Gastrocnemius medialis (tissue), 4 donors: ENCODE measurements at regions not wholly inside any gene's neighbourhood (a gene's known extent, or its start where the extent isn't known, plus 50 kb on each side); places are given as distances from the start of the nearest gene placed in this dataset.

Experiments
- ATAC-seq, 2 donors: fragments of 150-250 bp; one replicate each; pipeline ENCODE4 v1.9.1; 2016
- DNase-seq, 2 donors: peaks; one replicate each; pipeline ENCODE4 v3.0.0-alpha.2; 2019
- H3K27ac ChIP-seq, 4 donors: fragments of 200-600 bp; sonication (generic); 1 replicate in 1 of 4; 2 replicates in 3 of 4; pipeline ENCODE4 v1.5.1; 2016 to 2018; ENCODE audit warnings: mild to moderate bottlenecking in 2 of 4, moderate library complexity in 1 of 4
- H3K27me3 ChIP-seq, 3 donors: fragments of 200-600 bp; sonication (generic) in 2 of 3; 1 replicate in 1 of 3; 2 replicates in 2 of 3; pipeline versions ENCODE4 v1.5.1 to v1.6.0; 2016 to 2019; ENCODE audit warnings: mild to moderate bottlenecking in 1 of 3, moderate library complexity in 1 of 3
- H3K36me3 ChIP-seq, 2 donors: fragments of 200-600 bp; sonication (generic) in 1 of 2; one replicate each; pipeline ENCODE4 v1.5.1; 2017 to 2018
- H3K4me1 ChIP-seq, 2 donors: fragments of 200-600 bp; sonication (generic) in 1 of 2; one replicate each; pipeline ENCODE4 v1.5.1; 2016 to 2017; ENCODE audit warnings: mild to moderate bottlenecking in 2 of 2
- H3K4me3 ChIP-seq, 4 donors: fragments of 200-600 bp; sonication (generic) in 3 of 4; 1 replicate in 1 of 4; 2 replicates in 3 of 4; pipeline ENCODE4 v1.5.1; 2016 to 2019; ENCODE audit warnings: mild to moderate bottlenecking in 2 of 4
- H3K9me3 ChIP-seq, 3 donors: fragments of 200-600 bp; sonication (generic) in 2 of 3; 1 replicate in 1 of 3; 2 replicates in 2 of 3; pipeline ENCODE4 v1.5.1; 2016 to 2019
- CTCF ChIP-seq, 5 experiments: fragments of 450-650 bp in 3 of 5; fragments of 200-600 bp in 2 of 5; sonication (generic) in 2 of 5; IDR thresholded peaks in 4 of 5; conservative IDR thresholded peaks in 1 of 5; 1 replicate in 4 of 5; 2 replicates in 1 of 5; pipeline ENCODE4 v1.5.1; 2016 to 2019; ENCODE audit warnings: antibody characterized with exemption in 5 of 5, mild to moderate bottlenecking in 3 of 5, moderate library complexity in 3 of 5
- POLR2A ChIP-seq, 2 donors: fragments of 450-650 bp; IDR thresholded peaks; one replicate each; pipeline ENCODE4 v1.6.1; 2017; ENCODE audit warnings: antibody characterized with exemption in 2 of 2, mild to moderate bottlenecking in 2 of 2, moderate library complexity in 2 of 2
- in situ Hi-C, 4 donors: fragments of 200-750 bp; cut with MboI; loops; one replicate each; pipeline versions ENCODE4 v1.15.0 to v1.8.0; 2017; ENCODE audit warnings: low sequenced_read_pairs in 4 of 4
- intact Hi-C: fragments of 100-400 bp; cut with DNase I; formaldehyde crosslinking; loops from one replicate; pipeline ENCODE4 v1.15.1; 2023; ENCODE audit warnings: low total_unique reads

- no peak for DNase-seq
- no peaks in the 10 kb centered on the region for H3K9me3 ChIP-seq
- no peak overlapping the region for H3K4me3 ChIP-seq
- no peak overlapping the region for H3K27ac ChIP-seq
- TF ChIP-seq CTCF (IDR thresholded peaks at IDR 0.05 in 4 of 5, conservative IDR thresholded peaks at IDR 0.05 in 1 of 5) (no peak), POLR2A (IDR thresholded peaks at IDR 0.05) (no peak)
- no peaks in the 10 kb centered on the region for H3K4me1 ChIP-seq
- in situ Hi-C loops = no loop called here
- ATAC-seq = no peak
- intact Hi-C loops = no loop called here
- no peaks in the 10 kb centered on the region for H3K27me3 ChIP-seq
- H3K36me3 ChIP-seq = no peaks in the 10 kb centered on the region
Measured at GRCh38 chr6:40162074-40162473, 227.8 kb upstream of the MOCS1 start.

- H3K4me3 ChIP-seq = no peak overlapping the region
- TF ChIP-seq CTCF (IDR thresholded peaks at IDR 0.05 in 4 of 5, conservative IDR thresholded peaks at IDR 0.05 in 1 of 5) (no peak), POLR2A (IDR thresholded peaks at IDR 0.05) (no peak)
- H3K9me3 ChIP-seq = no peaks in the 10 kb centered on the region
- intact Hi-C loops = no loop called here
- H3K4me1 ChIP-seq = no peaks in the 10 kb centered on the region
- ATAC-seq (no peak), DNase-seq (no peak)
- no peaks in the 10 kb centered on the region for H3K27me3 ChIP-seq
- no peaks in the 10 kb centered on the region for H3K36me3 ChIP-seq
- in situ Hi-C loops = no loop called here
- H3K27ac ChIP-seq = no peak overlapping the region
Measured at GRCh38 chr6:40160826-40161225, 226.6 kb upstream of the MOCS1 start.

GRCh38 chr6:40159865-40160264, 225.6 kb upstream of the MOCS1 start:
- in situ Hi-C loops = no loop called here
- ATAC-seq = no peak

GRCh38 chr6:40152701-40153436, 218.6 kb upstream of the MOCS1 start:
- no peak for TF ChIP-seq POLR2A (IDR thresholded peaks at IDR 0.05)
- TF ChIP-seq CTCF (IDR thresholded peaks at IDR 0.05 in 4 of 5, conservative IDR thresholded peaks at IDR 0.05 in 1 of 5) = no peak
- in situ Hi-C loops = no loop called here
- DNase-seq (no peak), ATAC-seq (no peak)
- Histone ChIP-seq H3K27me3 (peaks cover 0 to 4% (median 4%) of the 10 kb centered on the region in 3 donors), H3K36me3 (no peaks in the 10 kb centered on the region), H3K4me3 (no peak overlapping the region), H3K9me3 (no peaks in the 10 kb centered on the region), H3K4me1 (no peaks in the 10 kb centered on the region), H3K27ac (no peak overlapping the region)
- intact Hi-C loops = no loop called here

More at GRCh38 chr6:40159865-40160264, 225.6 kb upstream of the MOCS1 start:
- H3K27ac ChIP-seq = no peak overlapping the region
- H3K36me3 ChIP-seq = no peaks in the 10 kb centered on the region
- intact Hi-C loops = no loop called here
- H3K9me3 ChIP-seq = no peaks in the 10 kb centered on the region
- TF ChIP-seq POLR2A (IDR thresholded peaks at IDR 0.05) = no peak
- no peak for TF ChIP-seq CTCF (IDR thresholded peaks at IDR 0.05 in 4 of 5, conservative IDR thresholded peaks at IDR 0.05 in 1 of 5)
- peaks cover 0 to 4% (median 0%) of the 10 kb centered on the region in 3 donors for H3K27me3 ChIP-seq
- H3K4me3 ChIP-seq = no peak overlapping the region
- DNase-seq = no peak
- no peaks in the 10 kb centered on the region for H3K4me1 ChIP-seq

GRCh38 chr6:40152196-40152595, 217.9 kb upstream of the MOCS1 start:
- DNase-seq = no peak
- Histone ChIP-seq H3K27ac (no peak overlapping the region), H3K4me1 (no peaks in the 10 kb centered on the region), H3K9me3 (no peaks in the 10 kb centered on the region), H3K36me3 (no peaks in the 10 kb centered on the region), H3K27me3 (peaks cover 0 to 4% (median 4%) of the 10 kb centered on the region in 3 donors), H3K4me3 (no peak overlapping the region)
- in situ Hi-C loops (no loop called here), intact Hi-C loops (no loop called here)
- TF ChIP-seq POLR2A (IDR thresholded peaks at IDR 0.05) (no peak), CTCF (IDR thresholded peaks at IDR 0.05 in 4 of 5, conservative IDR thresholded peaks at IDR 0.05 in 1 of 5) (no peak)
- no peak for ATAC-seq
